GM18520 (cell line): ENCODE measurements at regions not wholly inside any gene's neighbourhood (a gene's known extent, or its start where the extent isn't known, plus 50 kb on each side); places are given as distances from the start of the nearest gene placed in this dataset.
"Not testable (repeated sequence)": the region's sequence is repeated elsewhere in the genome, so short reads cannot be mapped to it uniquely, and the experiment has no call there.

Experiments
- ATAC-seq: cut with Tn5 transposase; IDR thresholded peaks from one replicate; pipeline ENCODE4 v1.9.1; 2021; ENCODE audit not compliant: unreplicated experiment

DNA sequence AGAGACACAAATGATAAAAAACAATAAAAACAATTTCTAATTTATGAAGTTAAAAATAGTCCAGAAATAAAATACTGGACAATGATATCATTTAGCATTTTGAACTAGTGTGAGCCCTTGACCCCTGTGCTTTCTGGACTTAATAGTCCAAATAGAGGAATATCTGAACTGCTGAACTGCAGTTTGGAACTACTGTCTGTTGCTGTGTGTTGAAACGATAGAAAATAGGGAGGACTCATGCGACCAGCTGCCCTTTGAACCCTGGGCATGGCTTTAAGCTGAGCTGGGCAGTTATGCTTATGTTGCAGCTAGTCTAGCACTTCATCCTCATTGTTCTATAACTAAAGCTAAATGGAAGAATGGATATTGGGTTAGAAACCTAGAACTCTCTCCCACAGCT, 99.5 kb downstream of the FMR1NB start:
- no peak for ATAC-seq

- ATAC-seq: no peak
Measured at GRCh38 chrX:148084611-148085010, 103.5 kb downstream of the FMR1NB start.

GRCh38 chrX:148120151-148120550, 139.0 kb downstream of the FMR1NB start:
- no peak for ATAC-seq

DNA sequence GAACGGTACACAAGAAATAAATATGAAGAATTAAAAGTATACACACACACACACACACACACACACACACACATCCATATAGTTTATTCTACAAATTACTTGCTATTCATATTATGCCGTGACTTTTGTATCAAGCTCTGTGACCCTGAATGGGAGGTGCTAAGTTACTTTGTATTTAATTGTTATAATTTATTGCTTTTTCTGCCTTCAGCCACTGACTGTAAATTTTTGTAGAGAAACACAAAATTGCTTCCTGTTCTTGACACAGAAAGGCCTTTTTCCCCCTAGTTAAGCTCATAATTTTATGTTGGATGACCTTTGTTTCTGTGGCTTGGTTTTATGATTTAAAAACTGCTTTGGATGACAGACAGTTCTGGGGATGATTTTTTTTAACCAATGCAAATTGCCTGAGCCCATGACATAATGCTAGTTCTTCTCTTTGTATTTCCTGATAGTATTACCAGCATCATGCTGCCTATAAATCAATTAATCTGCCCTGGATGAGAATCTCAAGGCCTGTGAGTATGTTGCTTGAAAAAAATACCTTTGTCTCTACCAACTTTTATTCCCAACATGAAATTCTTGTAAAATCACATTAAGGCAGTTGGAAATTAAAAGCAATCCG, 140.0 kb downstream of the FMR1NB start:
- ATAC-seq: no peak

- ATAC-seq: not testable (repeated sequence)
Measured at GRCh38 chrX:148128872-148129505, 147.9 kb downstream of the FMR1NB start.

DNA sequence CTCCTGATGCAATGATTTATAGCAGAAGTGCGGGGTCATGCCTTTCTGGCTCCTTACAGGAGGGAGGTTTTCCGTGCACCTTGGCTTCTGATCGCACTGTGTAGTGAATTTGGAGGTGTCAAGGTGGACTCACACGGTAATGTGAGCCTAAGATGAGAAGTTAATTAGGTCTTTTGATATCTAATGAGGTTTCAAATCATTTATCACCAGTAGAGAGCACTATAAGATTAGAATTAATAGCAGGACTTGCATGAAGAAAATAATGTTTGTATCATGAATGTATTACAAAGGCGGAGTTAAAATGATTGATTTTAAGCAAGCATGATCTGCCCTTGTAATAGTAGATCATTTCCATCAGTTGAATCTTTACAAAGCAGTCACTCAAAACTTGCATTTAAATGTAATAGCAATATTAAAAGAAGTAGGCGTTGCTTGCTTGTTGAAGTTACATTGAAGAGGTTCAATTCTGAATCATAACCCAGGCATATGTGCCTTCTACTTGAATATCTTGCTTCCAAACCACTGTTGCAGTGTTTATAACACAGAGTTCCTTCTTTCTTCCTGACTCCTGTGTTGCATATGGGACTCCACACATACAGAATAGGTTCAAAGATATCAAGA, 152.1 kb downstream of the FMR1NB start:
- ATAC-seq: no peak

GRCh38 chrX:148134578-148134977, 153.4 kb downstream of the FMR1NB start:
- no peak for ATAC-seq

DNA sequence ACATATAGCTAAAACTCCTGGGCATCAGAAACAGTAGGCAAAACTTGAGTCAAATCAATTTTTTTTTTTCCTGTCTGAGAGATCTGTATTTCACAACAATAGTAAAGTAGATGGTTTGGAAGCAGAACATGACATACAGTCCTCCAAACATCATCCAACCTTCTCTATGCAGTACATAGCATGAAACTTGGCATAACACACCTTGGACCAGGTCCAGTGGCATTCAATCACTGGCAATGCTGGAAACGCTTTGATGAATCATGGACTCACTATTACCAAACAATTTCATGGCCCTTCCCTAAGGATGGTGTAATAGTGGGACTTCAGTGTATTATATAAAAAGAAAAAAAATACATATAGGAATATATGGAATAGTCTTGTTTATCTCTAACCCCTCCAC, 154.6 kb downstream of the FMR1NB start:
- ATAC-seq: no peak

DNA sequence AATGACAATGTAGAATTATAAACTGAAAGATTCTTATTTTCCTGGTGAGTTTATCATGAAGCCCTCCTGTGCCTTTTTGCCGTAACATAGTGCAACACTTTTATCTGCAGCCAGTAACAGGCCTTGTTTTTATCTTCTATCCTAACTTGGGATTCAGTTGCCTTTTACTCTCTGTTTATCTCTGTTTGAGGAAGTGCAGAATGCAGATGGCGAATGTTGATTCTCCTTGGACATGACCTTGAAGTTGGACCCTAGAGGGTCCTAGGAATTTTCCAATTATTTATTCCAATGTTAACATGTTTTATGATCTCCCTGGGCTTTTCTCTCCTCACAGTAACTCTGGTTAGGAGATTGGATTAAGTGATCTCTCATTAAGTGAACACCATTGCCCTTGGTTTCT, 165.0 kb downstream of the FMR1NB start:
- ATAC-seq: no peak

GRCh38 chrX:148156986-148157385, 175.8 kb downstream of the FMR1NB start:
- ATAC-seq: no peak

DNA sequence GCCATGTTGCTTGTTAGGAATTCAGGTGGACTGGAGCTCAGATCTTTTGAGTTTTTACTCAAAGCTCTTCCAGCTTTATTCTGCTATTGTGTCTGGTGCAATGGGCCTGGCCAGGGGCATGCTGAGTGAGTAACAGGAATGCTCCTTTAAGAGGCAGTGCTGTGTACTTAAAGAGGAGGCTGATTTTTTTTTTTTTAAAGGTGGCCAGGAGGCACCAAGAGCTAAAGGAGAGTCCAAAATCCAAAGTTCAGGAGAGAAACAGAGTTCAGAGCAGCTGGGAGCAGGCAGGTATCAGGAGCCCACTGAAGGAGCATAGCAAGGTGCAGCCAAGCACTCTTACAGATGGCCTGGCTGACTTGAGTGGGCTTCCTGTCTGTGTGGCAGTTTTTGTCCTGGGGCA, 178.7 kb downstream of the FMR1NB start:
- no peak for ATAC-seq

- ATAC-seq: no peak
Measured at GRCh38 chrX:148161701-148162100, 180.6 kb downstream of the FMR1NB start.

GRCh38 chrX:148185631-148186030, 204.5 kb downstream of the FMR1NB start:
- no peak for ATAC-seq

GRCh38 chrX:148192547-148192946, 211.4 kb downstream of the FMR1NB start:
- no peak for ATAC-seq

DNA sequence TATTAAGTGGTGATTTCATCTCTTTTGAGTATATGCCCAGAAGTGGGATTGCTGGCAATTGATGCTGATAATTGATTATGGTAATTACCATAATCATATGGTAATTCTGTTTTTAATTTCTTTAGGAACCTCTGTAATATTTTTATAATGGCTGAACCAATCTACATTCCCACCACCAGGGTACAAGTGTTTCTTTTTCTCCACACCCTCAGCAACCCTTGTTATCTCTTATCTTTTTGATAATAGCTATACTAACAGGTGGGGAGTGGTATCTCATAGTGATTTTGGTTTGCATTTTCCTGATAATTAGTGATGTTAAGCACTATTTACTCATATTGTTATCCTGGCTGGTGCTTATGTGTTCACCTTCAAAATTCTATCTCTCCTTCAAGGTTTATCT, 212.6 kb downstream of the FMR1NB start:
- ATAC-seq: no peak

GRCh38 chrX:148203531-148203930, 222.4 kb downstream of the FMR1NB start:
- no peak for ATAC-seq

DNA sequence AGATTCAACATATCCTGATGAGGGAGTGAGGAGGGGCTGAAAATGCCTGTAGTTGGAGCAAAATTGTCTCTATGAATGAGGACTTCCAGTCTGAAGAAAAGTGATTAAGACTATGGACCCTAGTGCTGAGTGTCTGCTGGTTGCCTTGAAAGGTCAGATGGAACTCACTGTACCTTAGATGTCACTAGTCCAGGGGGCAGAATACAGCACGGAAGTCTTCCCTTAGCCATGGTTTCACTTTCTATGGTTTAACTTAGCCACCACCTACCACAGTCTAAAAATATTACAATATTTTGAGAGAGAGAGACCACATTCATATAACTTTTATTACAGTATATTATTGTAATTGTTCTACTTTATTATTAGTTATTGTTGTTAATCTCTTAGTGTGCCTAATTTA, 223.1 kb downstream of the FMR1NB start:
- no peak for ATAC-seq

DNA sequence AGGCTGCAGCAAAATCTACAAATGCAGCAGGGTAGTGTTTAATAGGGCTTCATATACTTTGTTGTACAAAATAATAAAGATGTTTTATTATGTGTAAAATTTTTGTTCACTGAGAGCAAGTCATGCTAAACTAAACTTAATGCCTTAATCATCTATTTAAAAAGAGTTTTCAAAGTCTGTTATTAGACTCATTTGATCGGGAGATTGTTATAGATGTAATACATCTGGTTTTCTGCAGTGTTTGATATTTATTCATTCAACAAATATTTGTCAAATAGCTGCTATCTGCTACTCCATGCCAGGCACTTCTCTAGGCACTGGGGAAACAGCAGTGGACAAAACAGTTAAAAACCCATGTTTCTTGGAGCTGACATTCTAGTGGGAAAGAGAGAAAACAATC, 233.6 kb downstream of the FMR1NB start:
- ATAC-seq: no peak

DNA sequence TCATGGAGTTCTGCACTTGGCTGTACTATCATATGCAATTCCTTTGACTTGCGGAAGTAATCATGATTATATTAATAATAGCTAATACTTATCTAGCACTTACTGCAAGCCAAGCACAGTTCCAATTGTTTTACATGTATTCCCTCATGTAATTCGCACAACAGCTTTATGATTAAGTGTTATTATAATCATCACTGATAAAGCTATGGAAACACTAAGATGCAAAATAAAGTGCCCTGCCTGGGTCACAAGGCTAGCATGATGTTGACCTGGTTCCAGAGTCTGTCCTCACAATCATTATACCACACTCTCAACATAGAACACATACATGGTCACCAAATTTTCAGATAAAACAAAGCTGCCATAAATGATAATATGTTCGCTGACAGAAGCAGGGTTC, 234.6 kb downstream of the FMR1NB start:
- no peak for ATAC-seq

DNA sequence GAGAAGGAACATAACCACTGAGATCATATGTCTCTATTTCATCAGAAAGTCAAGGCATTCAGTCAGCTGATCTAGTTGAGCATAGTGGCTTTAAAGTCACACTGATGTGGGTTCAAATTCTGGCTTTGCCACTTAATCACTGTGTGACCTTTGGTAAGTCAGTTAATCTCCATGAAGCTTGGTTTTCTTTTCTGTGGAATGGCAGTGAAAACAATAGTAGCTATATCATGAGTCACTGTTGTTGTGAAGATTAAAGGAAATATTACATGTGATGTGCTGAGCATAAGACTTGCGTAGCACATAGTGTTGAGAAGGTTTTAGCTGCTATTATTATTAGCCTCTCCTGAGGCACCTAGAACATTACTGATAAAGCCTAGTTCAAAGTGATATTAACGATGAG, 242.2 kb downstream of the FMR1NB start:
- no peak for ATAC-seq

DNA sequence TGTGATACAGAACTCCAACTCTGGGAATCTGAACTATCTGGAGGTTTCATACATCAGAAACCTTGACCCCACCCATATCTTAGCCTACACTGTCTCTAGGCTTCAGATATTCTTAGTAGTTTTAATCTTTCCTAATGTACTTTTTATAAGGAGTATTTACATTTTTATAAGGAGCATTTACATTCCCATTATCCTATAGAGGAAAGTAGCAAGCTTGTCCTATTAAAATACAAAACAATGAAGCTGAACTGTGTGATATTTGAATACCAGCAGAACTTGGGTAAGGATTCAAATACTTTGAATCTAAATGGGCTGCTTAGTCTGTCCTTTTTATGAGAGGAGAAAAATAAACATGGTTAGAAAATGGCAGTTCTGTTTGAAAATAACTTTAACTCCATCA, 247.4 kb downstream of the FMR1NB start:
- ATAC-seq: no peak

GRCh38 chrX:148229801-148230303, 248.7 kb downstream of the FMR1NB start:
- no peak for ATAC-seq
